ENCODE measurements at regions not wholly inside any gene's neighbourhood (a gene's known extent, or its start where the extent isn't known, plus 50 kb on each side); places are given as distances from the start of the nearest gene placed in this dataset.

DNA sequence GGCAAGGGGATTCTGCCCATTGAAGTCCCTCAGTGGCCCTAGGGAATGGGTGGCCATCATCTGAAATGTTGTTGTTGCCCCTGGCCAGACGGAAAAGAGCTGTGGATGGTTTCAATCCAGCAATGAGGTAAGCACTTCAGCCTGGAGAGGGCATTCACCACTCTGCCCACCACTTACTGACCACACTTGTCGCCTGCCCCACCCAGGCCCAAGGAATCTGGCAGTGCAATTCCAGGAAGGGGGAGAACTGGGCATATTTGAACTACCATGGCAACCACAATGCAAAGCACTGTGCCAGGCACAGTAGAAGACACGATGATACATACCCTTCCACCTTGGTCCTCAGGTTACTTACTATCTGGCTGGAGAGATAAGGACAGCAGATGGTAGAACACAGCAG lies 161.6 kb downstream of the PDGFRA start:
- TF ChIP-seq, protein P1, sequence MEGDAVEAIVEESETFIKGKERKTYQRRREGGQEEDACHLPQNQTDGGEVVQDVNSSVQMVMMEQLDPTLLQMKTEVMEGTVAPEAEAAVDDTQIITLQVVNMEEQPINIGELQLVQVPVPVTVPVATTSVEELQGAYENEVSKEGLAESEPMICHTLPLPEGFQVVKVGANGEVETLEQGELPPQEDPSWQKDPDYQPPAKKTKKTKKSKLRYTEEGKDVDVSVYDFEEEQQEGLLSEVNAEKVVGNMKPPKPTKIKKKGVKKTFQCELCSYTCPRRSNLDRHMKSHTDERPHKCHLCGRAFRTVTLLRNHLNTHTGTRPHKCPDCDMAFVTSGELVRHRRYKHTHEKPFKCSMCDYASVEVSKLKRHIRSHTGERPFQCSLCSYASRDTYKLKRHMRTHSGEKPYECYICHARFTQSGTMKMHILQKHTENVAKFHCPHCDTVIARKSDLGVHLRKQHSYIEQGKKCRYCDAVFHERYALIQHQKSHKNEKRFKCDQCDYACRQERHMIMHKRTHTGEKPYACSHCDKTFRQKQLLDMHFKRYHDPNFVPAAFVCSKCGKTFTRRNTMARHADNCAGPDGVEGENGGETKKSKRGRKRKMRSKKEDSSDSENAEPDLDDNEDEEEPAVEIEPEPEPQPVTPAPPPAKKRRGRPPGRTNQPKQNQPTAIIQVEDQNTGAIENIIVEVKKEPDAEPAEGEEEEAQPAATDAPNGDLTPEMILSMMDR (IDR thresholded peaks at IDR 0.05; ENCODE audit: low read depth, low read length, missing input control): no peak
- TF ChIP-seq, protein P2, sequence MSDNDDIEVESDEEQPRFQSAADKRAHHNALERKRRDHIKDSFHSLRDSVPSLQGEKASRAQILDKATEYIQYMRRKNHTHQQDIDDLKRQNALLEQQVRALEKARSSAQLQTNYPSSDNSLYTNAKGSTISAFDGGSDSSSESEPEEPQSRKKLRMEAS (IDR thresholded peaks at IDR 0.05): no peak
- TF ChIP-seq JUND (IDR thresholded peaks at IDR 0.05) (no peak), YY1 (IDR thresholded peaks at IDR 0.05) (no peak), TAF1 (conservative IDR thresholded peaks at IDR 0.05) (no peak), GABPA (IDR thresholded peaks at IDR 0.05 in 1 of 2, conservative IDR thresholded peaks at IDR 0.05 in 1 of 2) (no peak)
- TF ChIP-seq, protein P3, sequence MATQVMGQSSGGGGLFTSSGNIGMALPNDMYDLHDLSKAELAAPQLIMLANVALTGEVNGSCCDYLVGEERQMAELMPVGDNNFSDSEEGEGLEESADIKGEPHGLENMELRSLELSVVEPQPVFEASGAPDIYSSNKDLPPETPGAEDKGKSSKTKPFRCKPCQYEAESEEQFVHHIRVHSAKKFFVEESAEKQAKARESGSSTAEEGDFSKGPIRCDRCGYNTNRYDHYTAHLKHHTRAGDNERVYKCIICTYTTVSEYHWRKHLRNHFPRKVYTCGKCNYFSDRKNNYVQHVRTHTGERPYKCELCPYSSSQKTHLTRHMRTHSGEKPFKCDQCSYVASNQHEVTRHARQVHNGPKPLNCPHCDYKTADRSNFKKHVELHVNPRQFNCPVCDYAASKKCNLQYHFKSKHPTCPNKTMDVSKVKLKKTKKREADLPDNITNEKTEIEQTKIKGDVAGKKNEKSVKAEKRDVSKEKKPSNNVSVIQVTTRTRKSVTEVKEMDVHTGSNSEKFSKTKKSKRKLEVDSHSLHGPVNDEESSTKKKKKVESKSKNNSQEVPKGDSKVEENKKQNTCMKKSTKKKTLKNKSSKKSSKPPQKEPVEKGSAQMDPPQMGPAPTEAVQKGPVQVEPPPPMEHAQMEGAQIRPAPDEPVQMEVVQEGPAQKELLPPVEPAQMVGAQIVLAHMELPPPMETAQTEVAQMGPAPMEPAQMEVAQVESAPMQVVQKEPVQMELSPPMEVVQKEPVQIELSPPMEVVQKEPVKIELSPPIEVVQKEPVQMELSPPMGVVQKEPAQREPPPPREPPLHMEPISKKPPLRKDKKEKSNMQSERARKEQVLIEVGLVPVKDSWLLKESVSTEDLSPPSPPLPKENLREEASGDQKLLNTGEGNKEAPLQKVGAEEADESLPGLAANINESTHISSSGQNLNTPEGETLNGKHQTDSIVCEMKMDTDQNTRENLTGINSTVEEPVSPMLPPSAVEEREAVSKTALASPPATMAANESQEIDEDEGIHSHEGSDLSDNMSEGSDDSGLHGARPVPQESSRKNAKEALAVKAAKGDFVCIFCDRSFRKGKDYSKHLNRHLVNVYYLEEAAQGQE (IDR thresholded peaks at IDR 0.05): no peak
- TF ChIP-seq, protein P4, sequence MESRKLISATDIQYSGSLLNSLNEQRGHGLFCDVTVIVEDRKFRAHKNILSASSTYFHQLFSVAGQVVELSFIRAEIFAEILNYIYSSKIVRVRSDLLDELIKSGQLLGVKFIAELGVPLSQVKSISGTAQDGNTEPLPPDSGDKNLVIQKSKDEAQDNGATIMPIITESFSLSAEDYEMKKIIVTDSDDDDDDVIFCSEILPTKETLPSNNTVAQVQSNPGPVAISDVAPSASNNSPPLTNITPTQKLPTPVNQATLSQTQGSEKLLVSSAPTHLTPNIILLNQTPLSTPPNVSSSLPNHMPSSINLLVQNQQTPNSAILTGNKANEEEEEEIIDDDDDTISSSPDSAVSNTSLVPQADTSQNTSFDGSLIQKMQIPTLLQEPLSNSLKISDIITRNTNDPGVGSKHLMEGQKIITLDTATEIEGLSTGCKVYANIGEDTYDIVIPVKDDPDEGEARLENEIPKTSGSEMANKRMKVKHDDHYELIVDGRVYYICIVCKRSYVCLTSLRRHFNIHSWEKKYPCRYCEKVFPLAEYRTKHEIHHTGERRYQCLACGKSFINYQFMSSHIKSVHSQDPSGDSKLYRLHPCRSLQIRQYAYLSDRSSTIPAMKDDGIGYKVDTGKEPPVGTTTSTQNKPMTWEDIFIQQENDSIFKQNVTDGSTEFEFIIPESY (IDR thresholded peaks at IDR 0.05): no peak
